HG02840 (cell line): ENCODE measurements at regions not wholly inside any gene's neighbourhood (a gene's known extent, or its start where the extent isn't known, plus 50 kb on each side); places are given as distances from the start of the nearest gene placed in this dataset.
"Not testable (repeated sequence)": the region's sequence is repeated elsewhere in the genome, so short reads cannot be mapped to it uniquely, and the experiment has no call there.

ENCODE experiments used
- ATAC-seq: cut with Tn5 transposase; IDR thresholded peaks from one replicate; pipeline ENCODE4 v1.9.1; 2021; ENCODE audit warnings: mild to moderate bottlenecking, moderate library complexity, moderate number of reproducible peaks; ENCODE audit not compliant: unreplicated experiment, low FRiP score

- no peak for ATAC-seq
These were observed 240.8 kb downstream of the ARHGAP12 start for GRCh38 chr10:31687663-31688482.

GRCh38 chr10:31686599-31686998 lies 242.0 kb downstream of the ARHGAP12 start:
- ATAC-seq = no peak

GRCh38 chr10:31683682-31684081 lies 244.9 kb downstream of the ARHGAP12 start:
- no peak for ATAC-seq

- ATAC-seq = no peak
These were observed 248.7 kb downstream of the ARHGAP12 start for GRCh38 chr10:31679936-31680335.

GRCh38 chr10:31678575-31679516 lies 249.8 kb downstream of the ARHGAP12 start:
- no peak for ATAC-seq

- ATAC-seq = no peak
These were observed 250.5 kb downstream of the ARHGAP12 start for GRCh38 chr10:31678139-31678536.

- no peak for ATAC-seq
These were observed 251.2 kb downstream of the ARHGAP12 start for GRCh38 chr10:31677195-31678138.

- no peak for ATAC-seq
These were observed 252.9 kb downstream of the ARHGAP12 start for GRCh38 chr10:31675726-31676125.

GRCh38 chr10:31669357-31669756 lies 259.3 kb downstream of the ARHGAP12 start:
- ATAC-seq = no peak

GRCh38 chr10:31668326-31668725 lies 260.3 kb downstream of the ARHGAP12 start:
- ATAC-seq = no peak

- not testable (repeated sequence) for ATAC-seq
These were observed 262.8 kb downstream of the ARHGAP12 start for GRCh38 chr10:31665764-31666279.

- no peak for ATAC-seq
These were observed 263.8 kb downstream of the ARHGAP12 start for GRCh38 chr10:31664803-31665202.

GRCh38 chr10:31664071-31664470 lies 264.6 kb downstream of the ARHGAP12 start:
- not testable (repeated sequence) for ATAC-seq

GRCh38 chr10:31660300-31660699 lies 268.3 kb downstream of the ARHGAP12 start:
- no peak for ATAC-seq

- no peak for ATAC-seq
These were observed 269.0 kb downstream of the ARHGAP12 start for GRCh38 chr10:31659665-31660064.

GRCh38 chr10:31657434-31657872 lies 271.2 kb downstream of the ARHGAP12 start:
- no peak for ATAC-seq

GRCh38 chr10:31656851-31657433 lies 271.7 kb downstream of the ARHGAP12 start:
- no peak for ATAC-seq

- ATAC-seq = no peak
These were observed 276.6 kb downstream of the ARHGAP12 start for GRCh38 chr10:31652038-31652437.

- ATAC-seq = no peak
These were observed 278.6 kb downstream of the ARHGAP12 start for GRCh38 chr10:31650010-31650409.

- no peak for ATAC-seq
These were observed 279.7 kb downstream of the ARHGAP12 start for GRCh38 chr10:31648966-31649365.
